GM12874 (cell line): ENCODE measurements at regions not wholly inside any gene's neighbourhood (a gene's known extent, or its start where the extent isn't known, plus 50 kb on each side); places are given as distances from the start of the nearest gene placed in this dataset.

Experiments used
- TF ChIP-seq, protein P1 (sequence below): IDR thresholded peaks from 2 replicates; pipeline ENCODE4 v1.5.1; 2011; ENCODE audit warnings: low read depth, mild to moderate bottlenecking, control low read depth, low read length, moderate library complexity; ENCODE audit not compliant: insufficient read depth

DNA sequence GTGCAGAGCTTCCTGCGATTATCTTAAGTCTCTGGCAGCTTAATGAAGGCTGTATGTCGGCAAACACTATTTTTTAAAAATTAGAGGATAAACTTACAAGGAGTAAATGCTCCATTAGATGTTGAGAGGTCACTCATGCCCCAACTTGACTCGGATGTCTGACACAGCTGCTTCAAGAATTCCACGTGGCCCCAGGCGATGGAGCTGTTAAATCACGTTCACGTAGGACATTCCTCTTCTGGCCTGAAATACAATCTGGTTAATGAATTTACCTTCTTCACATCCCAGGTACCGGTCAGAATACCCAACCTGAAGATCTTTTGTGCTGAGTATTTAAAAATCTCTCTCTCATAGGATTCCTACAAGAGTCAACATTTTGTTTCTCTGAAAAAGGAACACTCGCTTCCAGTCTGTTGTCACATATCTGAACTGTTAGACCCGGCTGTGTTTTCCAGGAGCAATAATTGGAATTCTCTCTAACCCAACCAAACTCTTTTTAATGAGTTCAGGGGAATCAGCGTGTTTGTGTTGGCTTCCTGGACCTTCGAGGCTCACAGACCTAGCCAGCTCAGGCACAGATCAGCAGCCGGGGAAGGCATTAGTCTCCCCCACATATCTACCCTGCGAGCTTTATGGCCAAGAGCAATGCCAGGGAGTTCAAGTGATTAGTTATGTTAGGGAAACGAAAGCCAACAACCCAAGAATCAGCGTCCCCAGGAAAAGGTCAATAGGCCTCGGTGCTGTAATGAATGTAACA lies 284.9 kb downstream of the FGFR2 start:
- TF ChIP-seq, protein P1, sequence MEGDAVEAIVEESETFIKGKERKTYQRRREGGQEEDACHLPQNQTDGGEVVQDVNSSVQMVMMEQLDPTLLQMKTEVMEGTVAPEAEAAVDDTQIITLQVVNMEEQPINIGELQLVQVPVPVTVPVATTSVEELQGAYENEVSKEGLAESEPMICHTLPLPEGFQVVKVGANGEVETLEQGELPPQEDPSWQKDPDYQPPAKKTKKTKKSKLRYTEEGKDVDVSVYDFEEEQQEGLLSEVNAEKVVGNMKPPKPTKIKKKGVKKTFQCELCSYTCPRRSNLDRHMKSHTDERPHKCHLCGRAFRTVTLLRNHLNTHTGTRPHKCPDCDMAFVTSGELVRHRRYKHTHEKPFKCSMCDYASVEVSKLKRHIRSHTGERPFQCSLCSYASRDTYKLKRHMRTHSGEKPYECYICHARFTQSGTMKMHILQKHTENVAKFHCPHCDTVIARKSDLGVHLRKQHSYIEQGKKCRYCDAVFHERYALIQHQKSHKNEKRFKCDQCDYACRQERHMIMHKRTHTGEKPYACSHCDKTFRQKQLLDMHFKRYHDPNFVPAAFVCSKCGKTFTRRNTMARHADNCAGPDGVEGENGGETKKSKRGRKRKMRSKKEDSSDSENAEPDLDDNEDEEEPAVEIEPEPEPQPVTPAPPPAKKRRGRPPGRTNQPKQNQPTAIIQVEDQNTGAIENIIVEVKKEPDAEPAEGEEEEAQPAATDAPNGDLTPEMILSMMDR: no peak

DNA sequence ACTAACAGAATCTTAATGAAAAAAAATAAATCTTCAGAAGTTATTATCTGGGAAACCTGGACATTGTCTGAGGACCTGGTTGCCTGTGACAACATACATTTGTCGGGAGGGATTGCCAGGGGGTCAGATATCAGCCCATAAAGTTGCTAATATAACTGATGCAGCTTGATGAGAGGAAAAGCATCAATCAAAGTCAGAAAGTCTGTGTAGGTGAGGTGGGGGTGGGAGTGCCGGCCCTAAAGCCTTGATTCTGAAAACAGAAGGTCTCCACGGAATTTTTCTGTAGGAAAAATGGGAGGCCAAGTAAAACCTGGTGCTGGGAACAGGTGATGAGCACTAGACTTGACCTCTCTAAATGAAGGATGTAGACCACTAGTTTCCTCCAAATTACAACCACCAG lies 281.8 kb downstream of the FGFR2 start:
- TF ChIP-seq, protein P1: no peak

DNA sequence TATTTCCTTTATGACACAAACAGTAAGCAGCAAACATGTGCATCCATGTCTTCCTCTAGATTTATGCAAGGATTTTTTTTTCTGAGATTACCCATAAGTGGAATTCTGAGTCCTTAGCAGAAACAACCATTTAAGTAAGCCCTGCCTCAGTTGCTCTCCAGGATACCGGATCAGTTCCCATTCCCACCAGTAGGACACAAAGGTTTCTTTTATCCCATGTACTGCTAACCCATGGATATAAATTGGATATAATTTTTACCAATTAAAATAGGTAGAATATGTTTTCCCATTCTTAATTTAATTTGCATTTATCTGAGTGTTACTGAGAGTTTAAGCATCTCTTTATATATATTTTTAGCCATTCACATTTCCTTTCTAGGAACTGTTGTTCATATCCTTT lies 280.9 kb downstream of the FGFR2 start:
- TF ChIP-seq, protein P1: no peak

DNA sequence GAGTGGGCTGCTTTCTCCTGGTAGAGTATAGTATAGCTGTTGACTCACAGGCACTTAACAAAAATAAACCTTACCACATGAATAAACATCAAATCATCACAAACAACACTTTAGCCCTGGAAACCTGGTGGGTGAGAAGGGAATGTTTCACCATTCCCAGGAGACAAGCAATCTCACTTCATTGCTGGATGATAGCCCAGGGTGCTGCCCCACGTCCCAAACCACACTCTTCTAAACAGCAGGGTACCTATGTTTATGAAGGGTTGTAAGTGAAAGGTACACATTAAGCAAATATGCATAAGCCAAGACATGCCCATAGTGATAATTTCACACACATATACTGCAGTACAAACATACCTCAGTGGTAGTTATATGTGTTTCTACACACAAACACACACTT lies 276.2 kb downstream of the FGFR2 start:
- TF ChIP-seq, protein P1: no peak

DNA sequence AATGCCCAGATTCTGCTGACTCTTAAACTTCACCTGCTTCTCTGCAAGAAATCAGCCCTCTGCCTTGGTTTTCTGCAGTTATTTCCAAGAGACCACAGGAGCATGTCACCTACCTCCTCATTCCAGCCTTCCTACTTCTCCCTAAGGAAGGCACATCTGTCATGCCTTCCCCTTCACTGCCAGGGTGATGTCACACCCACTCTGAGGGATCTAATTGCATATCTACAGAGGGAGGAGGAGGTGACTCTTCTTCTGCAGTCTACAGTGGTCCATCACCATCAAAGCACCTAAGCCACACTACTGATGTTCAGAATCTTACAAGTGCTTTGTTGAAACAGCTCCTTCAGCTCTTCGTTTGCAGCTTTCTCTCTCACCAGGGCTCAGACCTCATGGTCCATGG lies 275.5 kb downstream of the FGFR2 start:
- TF ChIP-seq, protein P1: no peak

DNA sequence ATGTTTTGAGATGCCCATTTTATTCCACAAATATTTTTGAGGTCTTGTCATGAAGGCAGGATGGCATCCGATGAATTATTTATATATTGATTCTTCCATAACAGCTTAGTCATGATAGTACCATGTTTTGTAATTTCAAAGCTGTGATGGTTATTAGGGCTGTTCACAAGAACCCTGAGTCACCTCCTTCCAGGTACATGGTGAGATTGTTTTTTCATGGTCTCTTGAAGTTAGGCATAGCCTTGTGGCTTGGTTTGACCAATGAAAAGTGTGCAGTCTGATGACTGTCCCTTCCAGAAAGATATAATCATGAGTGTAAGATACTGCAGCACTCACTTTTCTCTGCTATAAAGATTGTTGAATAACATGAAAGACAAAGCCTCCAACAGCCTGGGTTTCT lies 274.8 kb downstream of the FGFR2 start:
- TF ChIP-seq, protein P1: no peak

DNA sequence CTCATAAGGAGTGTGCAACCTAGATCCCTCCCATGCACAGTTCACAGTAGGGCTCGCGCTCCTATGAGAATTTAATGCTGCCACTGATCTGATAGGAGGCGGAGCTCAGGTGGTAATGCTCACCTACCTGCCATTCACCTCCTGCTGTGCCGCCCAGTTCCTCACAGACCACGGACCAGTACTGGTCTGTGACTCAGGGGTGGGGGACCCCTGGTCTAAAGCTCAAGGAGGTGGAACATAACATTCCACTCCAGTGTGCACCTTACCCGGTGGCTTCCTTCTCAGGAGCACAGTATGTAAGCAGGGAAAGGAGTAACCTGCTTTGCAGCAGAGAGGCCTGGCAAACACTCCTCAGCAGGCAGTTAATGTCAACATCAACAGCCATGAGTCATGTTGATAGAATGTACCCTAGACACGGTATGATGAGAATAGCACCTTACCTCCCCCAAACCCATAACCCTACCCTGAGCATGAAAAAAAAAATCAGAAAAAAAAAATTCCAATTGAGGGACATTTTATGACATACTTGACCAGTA lies 273.5 kb downstream of the FGFR2 start:
- TF ChIP-seq, protein P1: no peak
